ENCODE measurements at regions not wholly inside any gene's neighbourhood (a gene's known extent, or its start where the extent isn't known, plus 50 kb on each side); places are given as distances from the start of the nearest gene placed in this dataset.

GRCh38 chr18:11307716-11308115 is 158.3 kb upstream of the PIEZO2 start:
- DNase-seq (ENCODE audit: low read depth in 1 of 2, low spot score in 1 of 2) = no peak
- in situ Hi-C loops (cut with HindIII; ENCODE audit: low pct_unique_long_range_greater_than_20kb, low sequenced_read_pairs) = no loop called here
- no peak for TF ChIP-seq JUND (IDR thresholded peaks at IDR 0.05; ENCODE audit: low read depth)

GRCh38 chr18:11305507-11305906 is 156.1 kb upstream of the PIEZO2 start:
- in situ Hi-C loops (cut with HindIII; ENCODE audit: low pct_unique_long_range_greater_than_20kb, low sequenced_read_pairs) = no loop called here
- no peak for TF ChIP-seq JUND (IDR thresholded peaks at IDR 0.05; ENCODE audit: low read depth)
- no peak for DNase-seq (ENCODE audit: low read depth in 1 of 2, low spot score in 1 of 2)

- no peak for TF ChIP-seq JUND (IDR thresholded peaks at IDR 0.05; ENCODE audit: low read depth)
- in situ Hi-C loops (cut with HindIII; ENCODE audit: low pct_unique_long_range_greater_than_20kb, low sequenced_read_pairs) = no loop called here
- DNase-seq (ENCODE audit: low read depth in 1 of 2, low spot score in 1 of 2) = no peak
Measured at GRCh38 chr18:11304928-11305327, 155.6 kb upstream of the PIEZO2 start.

GRCh38 chr18:11296946-11297345 is 147.6 kb upstream of the PIEZO2 start:
- in situ Hi-C loops (cut with HindIII; ENCODE audit: low pct_unique_long_range_greater_than_20kb, low sequenced_read_pairs) = no loop called here
- DNase-seq (ENCODE audit: low read depth in 1 of 2, low spot score in 1 of 2) = no peak
- TF ChIP-seq JUND (IDR thresholded peaks at IDR 0.05; ENCODE audit: low read depth) = no peak

GRCh38 chr18:11293794-11294193 is 144.4 kb upstream of the PIEZO2 start:
- TF ChIP-seq JUND (IDR thresholded peaks at IDR 0.05; ENCODE audit: low read depth) = no peak
- in situ Hi-C loops (cut with HindIII; ENCODE audit: low pct_unique_long_range_greater_than_20kb, low sequenced_read_pairs) = no loop called here
- DNase-seq (ENCODE audit: low read depth in 1 of 2, low spot score in 1 of 2) = no peak

- no peak for TF ChIP-seq JUND (IDR thresholded peaks at IDR 0.05; ENCODE audit: low read depth)
- no peak for DNase-seq (ENCODE audit: low read depth in 1 of 2, low spot score in 1 of 2)
- in situ Hi-C loops (cut with HindIII; ENCODE audit: low pct_unique_long_range_greater_than_20kb, low sequenced_read_pairs) = no loop called here
Measured at GRCh38 chr18:11290786-11291185, 141.4 kb upstream of the PIEZO2 start.

GRCh38 chr18:11289248-11289647 is 139.9 kb upstream of the PIEZO2 start:
- in situ Hi-C loops (cut with HindIII; ENCODE audit: low pct_unique_long_range_greater_than_20kb, low sequenced_read_pairs) = no loop called here
- DNase-seq (ENCODE audit: low read depth in 1 of 2, low spot score in 1 of 2) = no peak
- TF ChIP-seq JUND (IDR thresholded peaks at IDR 0.05; ENCODE audit: low read depth) = no peak

- DNase-seq (ENCODE audit: low read depth in 1 of 2, low spot score in 1 of 2) = no peak
- TF ChIP-seq JUND (IDR thresholded peaks at IDR 0.05; ENCODE audit: low read depth) = no peak
- in situ Hi-C loops (cut with HindIII; ENCODE audit: low pct_unique_long_range_greater_than_20kb, low sequenced_read_pairs) = no loop called here
Measured at GRCh38 chr18:11288401-11288800, 139.0 kb upstream of the PIEZO2 start.

GRCh38 chr18:11286431-11286830 is 137.1 kb upstream of the PIEZO2 start:
- no peak for TF ChIP-seq JUND (IDR thresholded peaks at IDR 0.05; ENCODE audit: low read depth)
- no peak for DNase-seq (ENCODE audit: low read depth in 1 of 2, low spot score in 1 of 2)
- in situ Hi-C loops (cut with HindIII; ENCODE audit: low pct_unique_long_range_greater_than_20kb, low sequenced_read_pairs) = no loop called here

GRCh38 chr18:11284811-11285210 is 135.4 kb upstream of the PIEZO2 start:
- in situ Hi-C loops (cut with HindIII; ENCODE audit: low pct_unique_long_range_greater_than_20kb, low sequenced_read_pairs) = no loop called here
- TF ChIP-seq JUND (IDR thresholded peaks at IDR 0.05; ENCODE audit: low read depth) = no peak
- no peak for DNase-seq (ENCODE audit: low read depth in 1 of 2, low spot score in 1 of 2)

- no peak for TF ChIP-seq JUND (IDR thresholded peaks at IDR 0.05; ENCODE audit: low read depth)
- in situ Hi-C loops (cut with HindIII; ENCODE audit: low pct_unique_long_range_greater_than_20kb, low sequenced_read_pairs) = no loop called here
- no peak for DNase-seq (ENCODE audit: low read depth in 1 of 2, low spot score in 1 of 2)
Measured at GRCh38 chr18:11284349-11284748, 135.0 kb upstream of the PIEZO2 start.

- in situ Hi-C loops (cut with HindIII; ENCODE audit: low pct_unique_long_range_greater_than_20kb, low sequenced_read_pairs) = no loop called here
- DNase-seq (ENCODE audit: low read depth in 1 of 2, low spot score in 1 of 2) = no peak
- TF ChIP-seq JUND (IDR thresholded peaks at IDR 0.05; ENCODE audit: low read depth) = no peak
Measured at GRCh38 chr18:11283479-11284161, 134.3 kb upstream of the PIEZO2 start.

- no peak for DNase-seq (ENCODE audit: low read depth in 1 of 2, low spot score in 1 of 2)
- no peak for TF ChIP-seq JUND (IDR thresholded peaks at IDR 0.05; ENCODE audit: low read depth)
- in situ Hi-C loops (cut with HindIII; ENCODE audit: low pct_unique_long_range_greater_than_20kb, low sequenced_read_pairs) = no loop called here
Measured at GRCh38 chr18:11279461-11279860, 130.1 kb upstream of the PIEZO2 start.

- TF ChIP-seq JUND (IDR thresholded peaks at IDR 0.05; ENCODE audit: low read depth) = no peak
- DNase-seq (ENCODE audit: low read depth in 1 of 2, low spot score in 1 of 2) = no peak
- in situ Hi-C loops (cut with HindIII; ENCODE audit: low pct_unique_long_range_greater_than_20kb, low sequenced_read_pairs) = no loop called here
Measured at GRCh38 chr18:11276678-11277077, 127.3 kb upstream of the PIEZO2 start.

All from T47D (cell line).